PC-9 (cell line): ENCODE measurements at regions not wholly inside any gene's neighbourhood (a gene's known extent, or its start where the extent isn't known, plus 50 kb on each side); places are given as distances from the start of the nearest gene placed in this dataset.

Experiments
- BruUV-seq: library from RNA; stranded (reverse); fragments of 400-500 nt; replicated peaks from 2 replicates; lab custom pipeline; 2021; lab: Mats Ljungman, UMichigan
- CTCF ChIA-PET: fragments of 300-600 bp; sonication (Branson Sonifier 250); formaldehyde crosslinking; loops from one replicate; lab custom pipeline; 2022; ENCODE audit warnings: antibody characterized with exemption; lab: Charles Lee
- POLR2A ChIA-PET: fragments of 300-600 bp; sonication (Branson Sonifier 250); formaldehyde crosslinking; loops from one replicate; lab custom pipeline; 2022; ENCODE audit warnings: antibody characterized with exemption; ENCODE audit not compliant: unreplicated experiment; lab: Charles Lee
- DNase-seq, 2 experiments: peaks; one replicate each; pipeline versions ENCODE4 v3.0.0 to v3.0.0-alpha.2; 2015 to 2022; ENCODE audit warnings: mixed read lengths in 1 of 2
- H2AFZ ChIP-seq: fragments of 200-600 bp; sonication (generic); 2 replicates; pipeline ENCODE4 v1.8.1; 2017; ENCODE audit warnings: antibody characterized with exemption
- H3F3A ChIP-seq: fragments of 200-600 bp; sonication (generic); 2 replicates; pipeline ENCODE4 v1.8.1; 2017; ENCODE audit warnings: antibody characterized with exemption, mild to moderate bottlenecking, low read depth; ENCODE audit not compliant: insufficient read depth
- H3K27ac ChIP-seq: fragments of 200-600 bp; sonication (generic); 2 replicates; pipeline ENCODE4 v1.6.1; 2016; ENCODE audit warnings: mixed run types
- H3K27me3 ChIP-seq: fragments of 200-600 bp; sonication (generic); 2 replicates; pipeline ENCODE4 v1.6.1; 2016; ENCODE audit warnings: low read depth, mixed run types; ENCODE audit not compliant: insufficient read depth
- H3K36me3 ChIP-seq: fragments of 200-600 bp; sonication (generic); 2 replicates; pipeline ENCODE4 v1.6.1; 2016; ENCODE audit warnings: low read depth, mixed run types
- H3K4me1 ChIP-seq: fragments of 200-600 bp; sonication (generic); replicated peaks from 2 replicates; pipeline ENCODE4 v1.6.1; 2016; ENCODE audit warnings: mixed run types; ENCODE audit not compliant: insufficient read depth
- H3K4me2 ChIP-seq: fragments of 200-600 bp; sonication (generic); 2 replicates; pipeline ENCODE4 v1.6.1; 2017; ENCODE audit warnings: mixed run types
- H3K4me3 ChIP-seq: fragments of 200-600 bp; sonication (generic); 2 replicates; pipeline ENCODE4 v1.6.1; 2016; ENCODE audit warnings: mixed run types
- H3K79me2 ChIP-seq: fragments of 200-600 bp; sonication (generic); 2 replicates; pipeline ENCODE4 v1.6.1; 2017; ENCODE audit warnings: low read depth, mixed run types
- H3K9me2 ChIP-seq: fragments of 200-600 bp; sonication (generic); 2 replicates; pipeline ENCODE4 v1.8.1; 2017; ENCODE audit warnings: mild to moderate bottlenecking; ENCODE audit not compliant: insufficient read depth
- H3K9me3 ChIP-seq: fragments of 200-600 bp; sonication (generic); 2 replicates; pipeline ENCODE4 v1.8.1; 2016; ENCODE audit warnings: low read depth; ENCODE audit not compliant: insufficient read depth
- H4K20me1 ChIP-seq: fragments of 200-600 bp; sonication (generic); 2 replicates; pipeline ENCODE4 v1.8.1; 2017; ENCODE audit not compliant: insufficient read depth
- EZH2 ChIP-seq: fragments of 200-600 bp; sonication (generic); IDR thresholded peaks from 2 replicates; pipeline ENCODE4 v1.8.0; 2017; ENCODE audit warnings: antibody characterized with exemption, low read depth
- intact Hi-C: fragments of 100-400 bp; cut with micrococcal nuclease; formaldehyde crosslinking; loops from one replicate; pipeline ENCODE4 v1.10.0; 2022; ENCODE audit not compliant: unreplicated experiment
- TF ChIP-seq, protein P1 (sequence below): fragments of 200-600 bp; sonication (generic); conservative IDR thresholded peaks from 2 replicates; pipeline ENCODE4 v1.6.1; 2017; ENCODE audit warnings: mixed run types, antibody characterized with exemption, mild to moderate bottlenecking, moderate library complexity

DNA sequence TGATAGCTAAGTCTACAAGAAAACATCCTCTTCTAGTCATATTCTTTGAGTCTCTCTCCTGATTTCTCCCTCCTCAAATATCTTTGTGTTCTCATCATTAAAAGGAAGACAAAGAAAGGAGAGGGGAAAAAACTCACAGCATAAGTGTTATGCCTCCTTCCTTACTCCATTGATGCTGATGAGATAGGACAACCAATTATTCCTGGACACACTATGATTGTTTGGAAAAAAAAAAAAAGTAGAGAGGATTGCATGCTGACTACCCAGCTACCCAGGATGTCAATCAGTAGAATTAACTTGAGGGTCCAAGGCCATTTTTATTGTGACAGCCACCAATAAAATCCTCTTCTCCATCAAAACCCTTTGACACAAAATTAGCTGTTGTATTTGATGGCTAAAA is 299.1 kb upstream of the CDH8 start:
- H3K79me2 ChIP-seq = no peaks in the 10 kb centered on the region
- H2AFZ ChIP-seq = no peak overlapping the region
- ChIA-PET POLR2A (no interaction called here), CTCF (no interaction called here)
- H3K4me3 ChIP-seq = no peak overlapping the region
- H3K27me3 ChIP-seq = no peaks in the 10 kb centered on the region
- TF ChIP-seq, protein P1, sequence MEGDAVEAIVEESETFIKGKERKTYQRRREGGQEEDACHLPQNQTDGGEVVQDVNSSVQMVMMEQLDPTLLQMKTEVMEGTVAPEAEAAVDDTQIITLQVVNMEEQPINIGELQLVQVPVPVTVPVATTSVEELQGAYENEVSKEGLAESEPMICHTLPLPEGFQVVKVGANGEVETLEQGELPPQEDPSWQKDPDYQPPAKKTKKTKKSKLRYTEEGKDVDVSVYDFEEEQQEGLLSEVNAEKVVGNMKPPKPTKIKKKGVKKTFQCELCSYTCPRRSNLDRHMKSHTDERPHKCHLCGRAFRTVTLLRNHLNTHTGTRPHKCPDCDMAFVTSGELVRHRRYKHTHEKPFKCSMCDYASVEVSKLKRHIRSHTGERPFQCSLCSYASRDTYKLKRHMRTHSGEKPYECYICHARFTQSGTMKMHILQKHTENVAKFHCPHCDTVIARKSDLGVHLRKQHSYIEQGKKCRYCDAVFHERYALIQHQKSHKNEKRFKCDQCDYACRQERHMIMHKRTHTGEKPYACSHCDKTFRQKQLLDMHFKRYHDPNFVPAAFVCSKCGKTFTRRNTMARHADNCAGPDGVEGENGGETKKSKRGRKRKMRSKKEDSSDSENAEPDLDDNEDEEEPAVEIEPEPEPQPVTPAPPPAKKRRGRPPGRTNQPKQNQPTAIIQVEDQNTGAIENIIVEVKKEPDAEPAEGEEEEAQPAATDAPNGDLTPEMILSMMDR = no peak
- TF ChIP-seq EZH2 = no peak
- BruUV-seq = no TSS peak
- intact Hi-C loops = no loop called here
- H3K9me2 ChIP-seq = no peaks in the 10 kb centered on the region
- no peaks in the 10 kb centered on the region for H3K36me3 ChIP-seq
- H4K20me1 ChIP-seq = no peaks in the 10 kb centered on the region
- H3F3A ChIP-seq = no peaks in the 10 kb centered on the region
- no peak overlapping the region for H3K27ac ChIP-seq
- no peaks in the 10 kb centered on the region for H3K9me3 ChIP-seq
- no peaks in the 10 kb centered on the region for H3K4me1 ChIP-seq
- no peak overlapping the region for H3K4me2 ChIP-seq
- no peak for DNase-seq

DNA sequence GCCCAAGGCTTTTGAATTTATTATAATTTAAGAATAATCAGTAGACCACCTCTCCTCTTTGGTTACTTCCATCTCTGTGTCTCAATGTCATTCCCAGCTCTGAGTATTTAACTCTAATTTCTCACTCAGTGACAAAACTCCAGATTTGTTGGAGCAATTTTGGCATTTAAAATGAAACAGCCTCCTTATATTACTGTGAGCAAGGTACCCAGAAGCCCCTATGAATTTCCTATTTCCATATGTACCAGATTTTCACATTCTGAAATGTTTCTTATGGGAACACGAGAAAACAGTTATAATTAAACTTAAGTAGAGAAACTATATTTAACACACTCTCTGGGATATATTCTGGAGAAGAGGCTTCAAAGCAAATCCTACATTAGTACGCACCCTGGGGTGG is 285.4 kb upstream of the CDH8 start:
- Histone ChIP-seq H4K20me1 (no peaks in the 10 kb centered on the region), H3F3A (no peaks in the 10 kb centered on the region), H3K4me3 (no peak overlapping the region), H3K9me3 (no peaks in the 10 kb centered on the region), H3K27me3 (no peaks in the 10 kb centered on the region), H3K4me1 (no peaks in the 10 kb centered on the region), H3K36me3 (no peaks in the 10 kb centered on the region), H3K4me2 (no peak overlapping the region), H3K79me2 (no peaks in the 10 kb centered on the region), H2AFZ (no peak overlapping the region), H3K27ac (no peak overlapping the region), H3K9me2 (no peaks in the 10 kb centered on the region)
- no TSS peak for BruUV-seq
- ChIA-PET POLR2A (no interaction called here), CTCF (no interaction called here)
- no peak for DNase-seq
- intact Hi-C loops = no loop called here
- TF ChIP-seq, protein P1 = no peak
- no peak for TF ChIP-seq EZH2

DNA sequence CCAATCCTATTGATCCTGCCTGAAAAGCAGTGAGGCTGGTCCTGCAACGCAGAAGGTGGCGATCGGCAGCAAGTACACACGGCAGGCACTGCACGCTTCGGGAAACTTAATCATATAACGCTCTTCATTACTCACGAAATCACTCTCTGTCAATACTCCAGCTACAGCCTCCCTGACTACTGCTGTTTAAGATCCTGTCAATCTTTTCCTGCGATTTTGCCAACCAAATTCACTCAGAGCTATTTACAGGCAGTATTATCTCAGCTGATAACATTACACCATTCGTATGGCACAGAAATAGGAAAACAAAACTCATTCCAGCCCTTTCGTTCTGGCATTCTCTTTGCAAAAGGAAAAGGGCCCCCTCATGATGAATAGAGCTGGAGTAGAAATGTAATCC is 262.4 kb upstream of the CDH8 start:
- no peaks in the 10 kb centered on the region for H3K9me3 ChIP-seq
- no TSS peak for BruUV-seq
- H4K20me1 ChIP-seq = no peaks in the 10 kb centered on the region
- no peak overlapping the region for H3K4me3 ChIP-seq
- H2AFZ ChIP-seq = 0 out of 2 replicates have a peak overlapping the region, but pooled peaks have one; percentile 34
- intact Hi-C loops = no loop called here
- H3K27me3 ChIP-seq = peaks cover 12% of the 10 kb centered on the region; the same call in 1 of the 2 replicates
- TF ChIP-seq, protein P1 = no peak
- no peak for TF ChIP-seq EZH2
- H3K4me1 ChIP-seq = no peaks in the 10 kb centered on the region
- CTCF ChIA-PET = no interaction called here
- H3K4me2 ChIP-seq = no peak overlapping the region
- no peaks in the 10 kb centered on the region for H3K9me2 ChIP-seq
- no peaks in the 10 kb centered on the region for H3K36me3 ChIP-seq
- H3K27ac ChIP-seq = no peak overlapping the region
- no peak for DNase-seq
- POLR2A ChIA-PET = no interaction called here
- no peaks in the 10 kb centered on the region for H3F3A ChIP-seq
- no peaks in the 10 kb centered on the region for H3K79me2 ChIP-seq
